Heart left ventricle (tissue), 16 donors: ENCODE measurements at regions not wholly inside any gene's neighbourhood (a gene's known extent, or its start where the extent isn't known, plus 50 kb on each side); places are given as distances from the start of the nearest gene placed in this dataset.

Source experiments
- ATAC-seq, 4 donors: fragments of 200-7000 bp; cut with Tn5 transposase; one replicate each; pipeline ENCODE4 v1.9.1; 2020 to 2022; ENCODE audit warnings: moderate library complexity in 4 of 4, mild to moderate bottlenecking in 3 of 4, moderate number of reproducible peaks in 1 of 4
- DNase-seq, 5 donors: peaks; one replicate each; pipeline ENCODE4 v3.0.0-alpha.2; 2020
- H3K27ac ChIP-seq, 12 donors: fragments of 200-600 bp; sonication (generic) in 4 of 12; one replicate each; pipeline versions ENCODE4 v1.5.0 to v1.8.0; 2016 to 2022; ENCODE audit warnings: mild to moderate bottlenecking in 2 of 12
- H3K27me3 ChIP-seq, 9 donors: fragments of 200-600 bp; sonication (generic) in 2 of 9; one replicate each; pipeline versions ENCODE4 v1.5.1 to v1.8.0; 2016 to 2022; ENCODE audit warnings: mild to moderate bottlenecking in 3 of 9
- H3K36me3 ChIP-seq, 9 donors: fragments of 200-600 bp; sonication (generic) in 2 of 9; one replicate each; pipeline versions ENCODE4 v1.5.0 to v1.8.0; 2018 to 2022; ENCODE audit warnings: mild to moderate bottlenecking in 2 of 9
- H3K4me1 ChIP-seq, 12 donors: fragments of 200-600 bp; sonication (generic) in 4 of 12; one replicate each; pipeline versions ENCODE4 v1.5.0 to v1.8.0; 2016 to 2022; ENCODE audit warnings: mild to moderate bottlenecking in 3 of 12
- H3K4me3 ChIP-seq, 12 donors: fragments of 200-600 bp; sonication (generic) in 4 of 12; one replicate each; pipeline versions ENCODE4 v1.5.0 to v1.8.0; 2017 to 2022; ENCODE audit warnings: mild to moderate bottlenecking in 9 of 12, moderate library complexity in 4 of 12
- H3K9me3 ChIP-seq, 12 donors: fragments of 200-600 bp; sonication (generic) in 4 of 12; one replicate each; pipeline versions ENCODE4 v1.5.0 to v1.8.0; 2016 to 2022; ENCODE audit warnings: mild to moderate bottlenecking in 1 of 12
- CTCF ChIP-seq, 12 donors: fragments of 200-600 bp; sonication (generic) in 4 of 12; IDR thresholded peaks; one replicate each; pipeline versions ENCODE4 v1.5.0 to v1.8.0; 2018 to 2022; ENCODE audit warnings: antibody characterized with exemption in 12 of 12, mild to moderate bottlenecking in 5 of 12
- POLR2A ChIP-seq, 2 donors: fragments of 450-650 bp; IDR thresholded peaks; one replicate each; pipeline ENCODE4 v1.6.1; 2017; ENCODE audit warnings: antibody characterized with exemption in 2 of 2, mild to moderate bottlenecking in 2 of 2, moderate library complexity in 2 of 2
- WGBS, 4 donors: extraction: QIAGEN DNeasy Blood & Tissue Kit in 2 of 4; methylation state at CpG; one replicate each; pipeline versions ENCODE4 v1.1.5 to v1.1.7; 2013 to 2018; 5-methylcytosine and 5-hydroxymethylcytosine counted together
- intact Hi-C, 10 donors: fragments of 100-400 bp; cut with DNase I; formaldehyde crosslinking; loops; one replicate each; pipeline versions ENCODE4 v1.11.1 to v1.14.2; 2022
- donor health status: ischemic (EF 13 %, LVEDD 7.1; RV severe dilation, severe dysfunction).
- donor health status: healthy with polysubstance abuse.
- donor health status: DM: no; HTN: yes; CAD: no.
- donor health status: DM: no; HTN: no; CAD: no.
- donor health status: ischemic (EF 25% LVEDD 6.9; RV normal size, moderate dysfunction).
- donor health status: ischemic (EF 25% LVEDD 5.7; RV mildly dilated, moderate dysfunction).
- donor health status: healthy.
- donor health status: DM: yes; HTN: yes; CAD: no.
- donor health status: ischemic (EF 35%, LVEDD 5.7; RV mildly dilated, moderate dysfunction).
- donor health status: nonischemic (EF 11% LVEDD 7.7; RV severe dilation, severe dysfunction).
- donor health status: DM: yes; HTN: yes; CAD: no.
- donor health status: PGD.
- donor health status: ischemic (EF 29% LVEDD 5.4; RV normal size, mild dysfunction).
- donor health status: nonischemic (EF 23%, LVEDD 6.1; RV moderate dilation, normal function).

- intact Hi-C loops: loop anchor here in 9 of 10 donors (5.0 to 10.0 kb wide), 5 partner anchors 255 to 422 kb away; partner anchors contain the start of gene COL6A3 (in 1 of the 9)
These were observed 64.5 kb downstream of the COPS8 start for GRCh38 chr2:237150186-237150585.

GRCh38 chr2:237150831-237151375, 65.2 kb downstream of the COPS8 start:
- H3K4me1 ChIP-seq: peaks cover 0 to 16% (median 0%) of the 10 kb centered on the region in 12 donors
- DNase-seq (no peak), ATAC-seq (no peak)
- WGBS, 4 donors: 95 to 96% (median 96%) methylated on average over 6 of the region's 6 CpGs
- peaks cover 0 to 28% (median 18%) of the 10 kb centered on the region in 12 donors for H3K9me3 ChIP-seq
- H3K27ac ChIP-seq: no peak overlapping the region
- no peaks in the 10 kb centered on the region for H3K36me3 ChIP-seq
- H3K4me3 ChIP-seq: no peak overlapping the region
- TF ChIP-seq CTCF (IDR thresholded peaks at IDR 0.05) (no peak), POLR2A (IDR thresholded peaks at IDR 0.05) (no peak)
- intact Hi-C loops: loop anchor here in 9 of 10 donors (5.0 to 10.0 kb wide), 5 partner anchors 254 to 421 kb away; partner anchors contain the start of gene COL6A3 (in 1 of the 9)
- H3K27me3 ChIP-seq: no peaks in the 10 kb centered on the region

More at GRCh38 chr2:237150186-237150585, 64.5 kb downstream of the COPS8 start:
- Histone ChIP-seq H3K27ac (peak overlapping the region in 2 of 12 donors; percentile 24 to 42), H3K4me1 (peaks cover 0 to 10% (median 0%) of the 10 kb centered on the region in 12 donors), H3K27me3 (no peaks in the 10 kb centered on the region), H3K9me3 (peaks cover 0 to 32% (median 18%) of the 10 kb centered on the region in 12 donors), H3K4me3 (no peak overlapping the region), H3K36me3 (no peaks in the 10 kb centered on the region)
- DNase-seq (no peak), ATAC-seq (no peak)
- WGBS, 4 donors: 92 to 100% (median 95%) methylated on average over 1 of the region's 1 CpG
- TF ChIP-seq POLR2A (IDR thresholded peaks at IDR 0.05) (no peak), CTCF (IDR thresholded peaks at IDR 0.05) (no peak)

- Histone ChIP-seq H3K27me3 (no peaks in the 10 kb centered on the region), H3K9me3 (peaks cover 0 to 13% (median 4%) of the 10 kb centered on the region in 12 donors), H3K27ac (no peak overlapping the region), H3K4me1 (peaks cover 0 to 28% (median 1%) of the 10 kb centered on the region in 12 donors), H3K4me3 (no peak overlapping the region), H3K36me3 (no peaks in the 10 kb centered on the region)
- 86 to 91% (median 90%) methylated on average over 9 of the region's 9 CpGs for WGBS, 4 donors
- ATAC-seq (no peak), DNase-seq (no peak)
- intact Hi-C loops: loop anchor here in 9 of 10 donors (5.0 to 10.0 kb wide), 5 partner anchors 252 to 420 kb away; partner anchors contain the start of gene COL6A3 (in 1 of the 9)
- no peak for TF ChIP-seq POLR2A (IDR thresholded peaks at IDR 0.05)
- no peak for TF ChIP-seq CTCF (IDR thresholded peaks at IDR 0.05)
These were observed 66.7 kb downstream of the COPS8 start for GRCh38 chr2:237152361-237152760.

- 71 to 85% (median 79%) methylated on average over 6 of the region's 6 CpGs for WGBS, 4 donors
- Histone ChIP-seq H3K9me3 (peaks cover 0 to 5% (median 0%) of the 10 kb centered on the region in 12 donors), H3K27me3 (no peaks in the 10 kb centered on the region), H3K27ac (no peak overlapping the region), H3K4me1 (peaks cover 0 to 29% (median 1%) of the 10 kb centered on the region in 12 donors), H3K36me3 (no peaks in the 10 kb centered on the region), H3K4me3 (no peak overlapping the region)
- no peak for DNase-seq
- intact Hi-C loops: loop anchor here in 9 of 10 donors (5.0 to 10.0 kb wide), 5 partner anchors 252 to 419 kb away; partner anchors contain the start of gene COL6A3 (in 1 of the 9)
- no peak for TF ChIP-seq POLR2A (IDR thresholded peaks at IDR 0.05)
- TF ChIP-seq CTCF (IDR thresholded peaks at IDR 0.05): no peak
- ATAC-seq: no peak
These were observed 67.5 kb downstream of the COPS8 start for GRCh38 chr2:237153181-237153580.
